Right lobe of liver (tissue), 6 donors: ENCODE measurements at regions not wholly inside any gene's neighbourhood (a gene's known extent, or its start where the extent isn't known, plus 50 kb on each side); places are given as distances from the start of the nearest gene placed in this dataset.
"Not testable (repeated sequence)": the region's sequence is repeated elsewhere in the genome, so short reads cannot be mapped to it uniquely, and the experiment has no call there.

ENCODE experiments used
- ATAC-seq, 4 donors: fragments of 200-7000 bp; cut with Tn5 transposase; one replicate each; pipeline ENCODE4 v1.9.1; 2020; ENCODE audit warnings: mild to moderate bottlenecking in 4 of 4, moderate library complexity in 4 of 4
- DNase-seq, 3 donors: peaks; one replicate each; pipeline ENCODE4 v3.0.0-alpha.2; 2020
- H3K27ac ChIP-seq, 3 donors: fragments of 200-600 bp; one replicate each; pipeline ENCODE4 v1.8.0; 2022
- H3K27me3 ChIP-seq, 2 donors: fragments of 200-600 bp; one replicate each; pipeline ENCODE4 v1.8.0; 2022
- H3K36me3 ChIP-seq, 4 donors: fragments of 200-600 bp; sonication (generic) in 1 of 4; one replicate each; pipeline versions ENCODE4 v1.5.1 to v1.8.0; 2017 to 2022; ENCODE audit warnings: control low read depth in 1 of 4
- H3K4me1 ChIP-seq, 4 donors: fragments of 200-600 bp; sonication (generic) in 1 of 4; one replicate each; pipeline versions ENCODE4 v1.5.1 to v1.8.0; 2017 to 2022; ENCODE audit warnings: control low read depth in 1 of 4
- H3K4me3 ChIP-seq, 3 donors: fragments of 200-600 bp; one replicate each; pipeline ENCODE4 v1.8.0; 2022
- H3K9me3 ChIP-seq, 4 donors: fragments of 200-600 bp; sonication (generic) in 1 of 4; one replicate each; pipeline versions ENCODE4 v1.5.1 to v1.8.0; 2017 to 2022; ENCODE audit warnings: control low read depth in 1 of 4
- CTCF ChIP-seq, 4 donors: fragments of 200-600 bp in 3 of 4; fragments of 450-650 bp in 1 of 4; IDR thresholded peaks; one replicate each; pipeline versions ENCODE4 v1.5.1 to v1.8.0; 2016 to 2022; ENCODE audit warnings: antibody characterized with exemption in 4 of 4, mild to moderate bottlenecking in 2 of 4
- POLR2A ChIP-seq: fragments of 450-650 bp; IDR thresholded peaks from one replicate; pipeline ENCODE4 v1.6.1; 2017; ENCODE audit warnings: antibody characterized with exemption, mild to moderate bottlenecking
- WGBS: methylation state at CpG from one replicate; pipeline ENCODE4 v1.1.6; 2018; ENCODE audit warnings: low coverage, low lambda C conversion rate; ENCODE audit not compliant: insufficient coverage; ENCODE audit errors: missing lambda C conversion rate; 5-methylcytosine and 5-hydroxymethylcytosine counted together
- intact Hi-C, 2 donors: fragments of 100-400 bp; cut with DNase I; formaldehyde crosslinking; loops; one replicate each; pipeline versions ENCODE4 v1.11.2 to v1.14.1; 2022
- donor health status: DM: no; HTN: yes; CAD: no.
- donor health status: DM: no; HTN: no; CAD: no.
- donor health status: DM: no; HTN: no; CAD: no.
- donor health status: DM: no; HTN: yes; CAD: no.
- donor health status: DM: no; HTN: yes; CAD: no.

GRCh38 chr1:78267513-78268218 is 221.9 kb downstream of the GIPC2 start:
- intact Hi-C loops, result no loop called here
- Histone ChIP-seq H3K36me3 (no peaks in the 10 kb centered on the region), H3K4me1 (no peaks in the 10 kb centered on the region), H3K27me3 (no peaks in the 10 kb centered on the region), H3K27ac (no peak overlapping the region), H3K4me3 (no peak overlapping the region), H3K9me3 (no peaks in the 10 kb centered on the region)
- TF ChIP-seq CTCF (IDR thresholded peaks at IDR 0.05) (no peak), POLR2A (no peak)
- WGBS, result 70% methylated on average over 3 of the region's 3 CpGs
- DNase-seq, result no peak
- no peak for ATAC-seq

- Histone ChIP-seq H3K36me3 (no peaks in the 10 kb centered on the region), H3K27me3 (no peaks in the 10 kb centered on the region), H3K27ac (no peak overlapping the region), H3K9me3 (no peaks in the 10 kb centered on the region), H3K4me1 (no peaks in the 10 kb centered on the region), H3K4me3 (no peak overlapping the region)
- ATAC-seq (no peak), DNase-seq (no peak)
- intact Hi-C loops, result no loop called here
- 86% methylated on average over 2 of the region's 2 CpGs for WGBS
- TF ChIP-seq POLR2A, result no peak
- no peak for TF ChIP-seq CTCF (IDR thresholded peaks at IDR 0.05)
Measured at GRCh38 chr1:78269591-78269990, 221.2 kb upstream of the PTGFR start.

GRCh38 chr1:78271423-78271822 is 219.4 kb upstream of the PTGFR start:
- H3K27ac ChIP-seq, H3K4me3 ChIP-seq, H3K9me3 ChIP-seq, ATAC-seq, H3K4me1 ChIP-seq, H3K36me3 ChIP-seq, H3K27me3 ChIP-seq, DNase-seq, intact Hi-C loops: not testable (repeated sequence)
- 89% methylated on average over 2 of the region's 2 CpGs for WGBS

GRCh38 chr1:78274814-78275213 is 216.0 kb upstream of the PTGFR start:
- TF ChIP-seq POLR2A (no peak), CTCF (IDR thresholded peaks at IDR 0.05) (no peak)
- WGBS, result 88% methylated on average over 3 of the region's 3 CpGs
- intact Hi-C loops, result no loop called here
- no peak overlapping the region for H3K4me3 ChIP-seq
- no peaks in the 10 kb centered on the region for H3K9me3 ChIP-seq
- no peaks in the 10 kb centered on the region for H3K4me1 ChIP-seq
- H3K27me3 ChIP-seq, result no peaks in the 10 kb centered on the region
- no peak overlapping the region for H3K27ac ChIP-seq
- no peaks in the 10 kb centered on the region for H3K36me3 ChIP-seq
- DNase-seq (no peak), ATAC-seq (no peak)

GRCh38 chr1:78275456-78275855 is 215.3 kb upstream of the PTGFR start:
- intact Hi-C loops, result no loop called here
- Histone ChIP-seq H3K9me3 (no peaks in the 10 kb centered on the region), H3K27ac (no peak overlapping the region), H3K27me3 (no peaks in the 10 kb centered on the region), H3K4me3 (no peak overlapping the region), H3K4me1 (no peaks in the 10 kb centered on the region), H3K36me3 (no peaks in the 10 kb centered on the region)
- TF ChIP-seq CTCF (IDR thresholded peaks at IDR 0.05), result no peak
- TF ChIP-seq POLR2A, result no peak
- WGBS, result 54% methylated on average over 2 of the region's 2 CpGs
- ATAC-seq (no peak), DNase-seq (no peak)
